Astrocyte (in vitro differentiated cells and primary cell): ENCODE measurements at regions not wholly inside any gene's neighbourhood (a gene's known extent, or its start where the extent isn't known, plus 50 kb on each side); places are given as distances from the start of the nearest gene placed in this dataset.

ENCODE experiments used
- DNase-seq: peaks from one replicate; pipeline ENCODE4 v3.0.0-alpha.2; 2010; ENCODE audit warnings: low read depth
- FAIRE-seq: peaks from 2 replicates; lab custom pipeline; 2011; peaks lifted over from hg19 to GRCh38; lab: Jason Lieb, UNC
- H2AFZ ChIP-seq: 2 replicates; pipeline ENCODE4 v1.6.0; 2012; ENCODE audit warnings: low read depth, low read length, inconsistent platforms
- H3K27ac ChIP-seq: 2 replicates; pipeline ENCODE4 v1.5.1; 2011; ENCODE audit warnings: low read depth, low read length, inconsistent platforms
- H3K27me3 ChIP-seq: 2 replicates; pipeline ENCODE4 v1.6.0; 2011; ENCODE audit warnings: low read length, inconsistent platforms; ENCODE audit not compliant: insufficient read depth
- H3K36me3 ChIP-seq: 2 replicates; pipeline ENCODE4 v1.5.1; 2011; ENCODE audit warnings: low read length, inconsistent platforms; ENCODE audit not compliant: insufficient read depth
- H3K4me1 ChIP-seq: 2 replicates; pipeline ENCODE4 v1.5.1; 2011; ENCODE audit warnings: low read length, inconsistent platforms; ENCODE audit not compliant: insufficient read depth
- H3K4me2 ChIP-seq: 2 replicates; pipeline ENCODE4 v1.6.0; 2012; ENCODE audit warnings: low read length, inconsistent platforms
- H3K4me3 ChIP-seq: 2 replicates; pipeline ENCODE4 v1.5.1; 2011; ENCODE audit warnings: low read depth, mild to moderate bottlenecking, low read length, inconsistent platforms; ENCODE audit not compliant: insufficient read depth
- H3K79me2 ChIP-seq: 2 replicates; pipeline ENCODE4 v1.6.0; 2012; ENCODE audit warnings: mild to moderate bottlenecking, low read length, inconsistent platforms; ENCODE audit not compliant: insufficient read depth
- H3K9ac ChIP-seq: 2 replicates; pipeline ENCODE4 v1.6.0; 2012; ENCODE audit warnings: mild to moderate bottlenecking, low read length, inconsistent platforms
- H3K9me3 ChIP-seq: 2 replicates; pipeline ENCODE4 v1.5.1; 2012; ENCODE audit warnings: low read depth, mild to moderate bottlenecking, low read length, inconsistent platforms; ENCODE audit not compliant: insufficient read depth
- H4K20me1 ChIP-seq: 2 replicates; pipeline ENCODE4 v1.6.0; 2012; ENCODE audit warnings: low read length, inconsistent platforms; ENCODE audit not compliant: insufficient read depth
- H3K27ac Mint-ChIP-seq: one replicate; pipeline ENCODE4 v1.8.0; 2021; ENCODE audit warnings: mild to moderate bottlenecking, mixed read lengths; ENCODE audit not compliant: unreplicated experiment
- H3K27me3 Mint-ChIP-seq: one replicate; pipeline ENCODE4 v1.8.0; 2021; ENCODE audit warnings: low read depth, mixed read lengths; ENCODE audit not compliant: unreplicated experiment
- H3K36me3 Mint-ChIP-seq: one replicate; pipeline ENCODE4 v1.8.0; 2021; ENCODE audit warnings: low read depth, mixed read lengths; ENCODE audit not compliant: unreplicated experiment
- H3K4me1 Mint-ChIP-seq: one replicate; pipeline ENCODE4 v1.8.0; 2021; ENCODE audit warnings: low read depth, mixed read lengths; ENCODE audit not compliant: unreplicated experiment
- H3K4me3 Mint-ChIP-seq: one replicate; pipeline ENCODE4 v1.8.0; 2021; ENCODE audit warnings: mild to moderate bottlenecking, moderate library complexity, mixed read lengths; ENCODE audit not compliant: unreplicated experiment
- H3K9me3 Mint-ChIP-seq: one replicate; pipeline ENCODE4 v1.8.0; 2021; ENCODE audit warnings: mild to moderate bottlenecking, mixed read lengths; ENCODE audit not compliant: unreplicated experiment
- CTCF ChIP-seq: IDR thresholded peaks from 2 replicates; pipeline ENCODE4 v1.5.1; 2011; ENCODE audit warnings: low read depth, mild to moderate bottlenecking, inconsistent platforms, low read length, moderate library complexity; ENCODE audit not compliant: insufficient read depth
- EZH2 ChIP-seq: IDR thresholded peaks from 2 replicates; pipeline ENCODE4 v1.6.1; 2012; ENCODE audit warnings: mild to moderate bottlenecking, low read length, inconsistent platforms; ENCODE audit not compliant: insufficient read depth

DNA sequence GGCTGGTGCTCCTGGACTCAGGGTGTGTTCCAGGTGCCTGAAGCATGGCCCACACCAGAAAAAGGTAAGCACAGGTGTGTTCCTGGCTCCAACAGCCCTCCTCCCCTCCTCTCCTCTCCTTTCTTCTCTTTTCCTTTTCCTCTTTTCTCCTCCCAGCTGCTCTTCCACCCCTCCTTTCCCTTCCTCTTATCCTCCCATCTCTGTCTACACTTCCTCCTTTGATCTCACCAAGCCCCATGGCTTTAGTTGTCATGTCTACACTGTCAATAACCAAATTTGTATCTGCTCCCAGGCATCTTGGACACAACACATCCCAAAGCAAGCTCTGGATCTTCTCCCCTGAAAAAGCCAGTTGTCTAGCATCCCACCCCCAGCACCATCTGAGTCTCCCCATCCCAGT lies 56.7 kb upstream of the LAPTM5 start:
- Histone ChIP-seq H4K20me1 (no peaks in the 10 kb centered on the region), H3K4me2 (no peak overlapping the region), H2AFZ (no peak overlapping the region), H3K9me3 (no peaks in the 10 kb centered on the region), H3K79me2 (no peaks in the 10 kb centered on the region), H3K4me1 (peaks cover 45% of the 10 kb centered on the region), H3K27ac (no peak overlapping the region), H3K36me3 (no peaks in the 10 kb centered on the region), H3K4me3 (no peak overlapping the region), H3K9ac (no peak overlapping the region), H3K27me3 (no peaks in the 10 kb centered on the region)
- peaks cover 51% of the 10 kb centered on the region for H3K4me1 Mint-ChIP-seq
- no peak for FAIRE-seq
- H3K27me3 Mint-ChIP-seq = no peaks in the 10 kb centered on the region
- H3K4me3 Mint-ChIP-seq = no peak overlapping the region
- TF ChIP-seq CTCF (no peak), EZH2 (no peak)
- no peaks in the 10 kb centered on the region for H3K36me3 Mint-ChIP-seq
- no peak overlapping the region for H3K27ac Mint-ChIP-seq
- H3K9me3 Mint-ChIP-seq = no peaks in the 10 kb centered on the region
- DNase-seq = no peak

DNA sequence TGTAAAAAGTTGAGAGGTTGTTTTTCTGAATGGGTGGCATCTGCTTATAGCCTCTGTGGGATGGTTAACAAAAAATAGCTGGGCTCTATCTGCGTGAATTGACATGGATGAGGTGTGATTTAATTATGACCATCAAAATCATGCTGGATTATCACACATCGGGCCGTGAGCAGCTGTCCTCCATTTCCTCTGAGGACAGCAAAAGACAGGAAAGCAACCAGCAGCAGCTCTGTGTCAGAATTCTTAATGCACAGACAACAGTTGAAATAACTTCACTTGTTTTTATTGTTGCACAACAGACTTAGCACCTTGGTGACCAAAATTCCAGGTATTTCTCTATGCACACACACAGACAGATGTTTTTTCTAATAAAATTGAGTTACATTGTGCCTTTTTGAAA lies 54.5 kb upstream of the LAPTM5 start:
- Histone ChIP-seq H3K4me1 (peaks cover 51% of the 10 kb centered on the region), H3K27ac (no peak overlapping the region), H3K4me3 (no peak overlapping the region), H4K20me1 (no peaks in the 10 kb centered on the region), H3K27me3 (no peaks in the 10 kb centered on the region), H3K79me2 (no peaks in the 10 kb centered on the region), H3K4me2 (no peak overlapping the region), H3K9me3 (no peaks in the 10 kb centered on the region), H3K36me3 (no peaks in the 10 kb centered on the region), H3K9ac (no peak overlapping the region), H2AFZ (no peak overlapping the region)
- no peaks in the 10 kb centered on the region for H3K9me3 Mint-ChIP-seq
- no peaks in the 10 kb centered on the region for H3K36me3 Mint-ChIP-seq
- H3K27me3 Mint-ChIP-seq = no peaks in the 10 kb centered on the region
- FAIRE-seq (no peak), DNase-seq (no peak)
- H3K4me1 Mint-ChIP-seq = peaks cover 43% of the 10 kb centered on the region
- H3K4me3 Mint-ChIP-seq = no peak overlapping the region
- no peak overlapping the region for H3K27ac Mint-ChIP-seq
- TF ChIP-seq CTCF (no peak), EZH2 (no peak)

DNA sequence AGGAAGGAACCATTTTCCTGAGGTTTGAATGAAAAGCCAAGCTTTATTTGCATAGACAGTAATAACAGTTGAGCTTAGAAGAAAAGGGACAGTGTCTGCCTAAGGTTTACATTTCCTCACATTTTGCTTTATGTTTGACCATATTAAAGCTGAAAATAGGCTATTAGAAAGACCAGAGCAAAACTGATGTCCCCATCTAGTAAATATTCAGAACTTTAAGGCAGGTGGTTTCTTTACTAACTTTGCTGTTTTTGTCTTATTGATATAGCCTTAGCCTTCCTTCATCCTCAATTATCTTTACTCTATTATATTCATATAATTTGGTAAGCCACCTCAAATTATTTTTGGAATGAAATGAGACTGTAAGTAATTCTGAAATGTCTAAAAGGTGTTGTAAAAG lies 53.6 kb upstream of the LAPTM5 start:
- Mint-ChIP-seq H3K9me3 (no peaks in the 10 kb centered on the region), H3K27me3 (no peaks in the 10 kb centered on the region), H3K4me1 (peaks cover 37% of the 10 kb centered on the region), H3K36me3 (no peaks in the 10 kb centered on the region), H3K27ac (peak overlapping the region; percentile 92), H3K4me3 (no peak overlapping the region)
- Histone ChIP-seq H3K4me2 (no peak overlapping the region), H3K4me1 (peaks cover 42% of the 10 kb centered on the region), H3K36me3 (no peaks in the 10 kb centered on the region), H4K20me1 (no peaks in the 10 kb centered on the region), H2AFZ (no peak overlapping the region), H3K27ac (no peak overlapping the region), H3K79me2 (no peaks in the 10 kb centered on the region), H3K4me3 (no peak overlapping the region), H3K9ac (no peak overlapping the region), H3K9me3 (no peaks in the 10 kb centered on the region), H3K27me3 (no peaks in the 10 kb centered on the region)
- DNase-seq (no peak), FAIRE-seq (no peak)
- TF ChIP-seq EZH2 (no peak), CTCF (no peak)
